GM12878 (cell line): ENCODE measurements at regions not wholly inside any gene's neighbourhood (a gene's known extent, or its start where the extent isn't known, plus 50 kb on each side); places are given as distances from the start of the nearest gene placed in this dataset.

ENCODE experiments used
- ATAC-seq: fragments of 200-7000 bp; cut with Tn5 transposase; 3 replicates; pipeline ENCODE4 v1.9.1; 2020; ENCODE audit warnings: mild to moderate bottlenecking, moderate library complexity
- BruUV-seq: library from RNA; stranded (reverse); fragments of 400-500 nt; replicated peaks from 2 replicates; lab custom pipeline; 2021; lab: Mats Ljungman, UMichigan
- CTCF ChIA-PET: fragments of 300-600 bp; sonication (Branson Sonifier 250); formaldehyde crosslinking; extraction: SDS; loops from one replicate; lab custom pipeline; 2021; ENCODE audit warnings: inconsistent platforms; lab: Yijun Ruan, JAX
- POLR2A ChIA-PET: fragments of 350-600 bp; formaldehyde crosslinking; extraction: SDS; loops from one replicate; lab custom pipeline; 2021; ENCODE audit warnings: inconsistent platforms; lab: Charles Lee
- RAD21 ChIA-PET: fragments of 300-600 bp; sonication (Branson Sonifier 250); formaldehyde crosslinking; loops from one replicate; lab custom pipeline; 2023; ENCODE audit warnings: antibody characterized with exemption; ENCODE audit not compliant: unreplicated experiment; lab: Charles Lee
- SMC1A ChIA-PET: fragments of 300-600 bp; sonication (Branson Sonifier 250); formaldehyde crosslinking; loops from one replicate; lab custom pipeline; 2023; ENCODE audit not compliant: unreplicated experiment, uncharacterized antibody; lab: Charles Lee
- DNase-seq: peaks from one replicate; pipeline ENCODE4 v3.0.0-alpha.2; 2011; ENCODE audit warnings: low read depth, low spot score
- FAIRE-seq: peaks from 3 replicates; lab custom pipeline; 2011; peaks lifted over from hg19 to GRCh38; lab: Jason Lieb, UNC
- H2AFZ ChIP-seq: 2 replicates; pipeline ENCODE4 v1.6.0; 2011; ENCODE audit warnings: low read depth, low read length, control low read depth; ENCODE audit not compliant: control insufficient read depth
- H3K27ac ChIP-seq: 2 replicates; pipeline ENCODE4 v1.5.1; 2011; ENCODE audit warnings: control low read depth; ENCODE audit not compliant: control insufficient read depth, insufficient read depth
- H3K27me3 ChIP-seq, 2 experiments: replicated peaks in 1 of 2; 2 replicates each; pipeline versions ENCODE4 v1.6.0 to v1.6.1; 2011; ENCODE audit warnings: low read length in 1 of 2; ENCODE audit not compliant: control insufficient read depth in 2 of 2, insufficient read depth in 2 of 2
- H3K36me3 ChIP-seq, 2 experiments: 2 replicates each; pipeline ENCODE4 v1.5.1; 2011; ENCODE audit warnings: low read length in 1 of 2; ENCODE audit not compliant: control insufficient read depth in 2 of 2, insufficient read depth in 2 of 2
- H3K4me1 ChIP-seq: 2 replicates; pipeline ENCODE4 v1.6.1; 2011; ENCODE audit warnings: mild to moderate bottlenecking, low read length, moderate library complexity, mixed read lengths; ENCODE audit not compliant: control insufficient read depth, insufficient read depth
- H3K4me2 ChIP-seq: 2 replicates; pipeline ENCODE4 v1.6.0; 2011; ENCODE audit warnings: control low read depth; ENCODE audit not compliant: control insufficient read depth, insufficient read depth
- H3K4me3 ChIP-seq: fragments of 200-600 bp; sonication (generic); 2 replicates; pipeline ENCODE4 v1.5.1; 2016
- H3K79me2 ChIP-seq: 2 replicates; pipeline ENCODE4 v1.6.0; 2011; ENCODE audit warnings: low read length; ENCODE audit not compliant: control insufficient read depth, insufficient read depth
- H3K9ac ChIP-seq: 2 replicates; pipeline ENCODE4 v1.8.0; 2011; ENCODE audit warnings: low read length, control low read depth, mixed read lengths; ENCODE audit not compliant: control insufficient read depth, insufficient read depth
- H3K9me3 ChIP-seq: replicated peaks from 3 replicates; pipeline ENCODE4 v1.5.1; 2011; ENCODE audit warnings: mild to moderate bottlenecking, low read length; ENCODE audit not compliant: control insufficient read depth, insufficient read depth
- H4K20me1 ChIP-seq: 2 replicates; pipeline ENCODE4 v1.6.0; 2011; ENCODE audit not compliant: control insufficient read depth, insufficient read depth
- CBX5 ChIP-seq: sonication (generic); IDR thresholded peaks from 2 replicates; pipeline ENCODE4 v1.6.1; 2016; ENCODE audit warnings: low read depth, moderate library complexity, mild to moderate bottlenecking, inconsistent platforms
- CHD2 ChIP-seq: IDR thresholded peaks from 2 replicates; pipeline ENCODE4 v1.6.1; 2011; ENCODE audit warnings: low read depth, low read length, improper control_type of control experiment, borderline replicate concordance
- HDAC6 ChIP-seq: fragments of 200-600 bp; sonication (generic); IDR thresholded peaks from one replicate; pipeline ENCODE4 v1.8.0; 2017; ENCODE audit warnings: antibody characterized with exemption; ENCODE audit not compliant: unreplicated experiment
- KAT2A ChIP-seq: conservative IDR thresholded peaks from 2 replicates; pipeline ENCODE4 v1.6.1; 2011; ENCODE audit warnings: low read depth, low read length; ENCODE audit not compliant: control insufficient read depth
- MTA3 ChIP-seq: IDR thresholded peaks from 2 replicates; pipeline ENCODE4 v1.6.1; 2012; ENCODE audit warnings: low read length, inconsistent platforms, borderline replicate concordance
- NRF1 ChIP-seq: conservative IDR thresholded peaks from 2 replicates; pipeline ENCODE4 v1.6.1; 2011; ENCODE audit warnings: mild to moderate bottlenecking, low read depth, low read length, improper control_type of control experiment
- RBBP5 ChIP-seq: fragments of 200-600 bp; sonication (generic); conservative IDR thresholded peaks from 2 replicates; pipeline ENCODE4 v1.6.1; 2016
- SREBF2 ChIP-seq: IDR thresholded peaks from 2 replicates; pipeline ENCODE4 v1.6.1; 2012; ENCODE audit warnings: mild to moderate bottlenecking, low read length
- TAF1 ChIP-seq: IDR thresholded peaks from 2 replicates; pipeline ENCODE4 v1.6.1; 2011; ENCODE audit warnings: mild to moderate bottlenecking, low read depth, low read length, borderline replicate concordance
- YBX1 ChIP-seq: fragments of 450-650 bp; IDR thresholded peaks from 2 replicates; pipeline ENCODE4 v1.6.1; 2016; ENCODE audit warnings: antibody characterized with exemption
- WGBS: methylation state at CpG from one replicate; pipeline ENCODE4 v1.1.6; 2016; ENCODE audit warnings: low lambda C conversion rate; ENCODE audit not compliant: insufficient replicate concordance, insufficient coverage; ENCODE audit errors: missing lambda C conversion rate; 5-methylcytosine and 5-hydroxymethylcytosine counted together
- in situ Hi-C: fragments of 300-500 bp; cut with MboI; formaldehyde crosslinking; loops from 9 replicates; pipeline ENCODE4 v1.14.3; 2018; ENCODE audit warnings: mixed read lengths
- intact Hi-C: fragments of 100-400 bp; cut with micrococcal nuclease; formaldehyde crosslinking; loops from one replicate; pipeline ENCODE4 v1.14.2; 2022; ENCODE audit not compliant: unreplicated experiment
- TF ChIP-seq, protein P1 (sequence below): IDR thresholded peaks from 2 replicates; pipeline ENCODE4 v1.6.1; 2012; ENCODE audit warnings: low read depth, low read length, improper control_type of control experiment
- TF ChIP-seq, protein P2 (sequence below): fragments of 450-650 bp; IDR thresholded peaks from 2 replicates; pipeline ENCODE4 v1.6.1; 2016; ENCODE audit warnings: mild to moderate bottlenecking, moderate library complexity, borderline replicate concordance

- FAIRE-seq (no peak), DNase-seq (no peak), ATAC-seq (peak; percentile 77)
- ChIA-PET POLR2A (no interaction called here), SMC1A (interaction anchor here (1.0 to 1.4 kb wide), 3 partner anchors 18 to 48 kb away, joined by 3 to 6 read pairs (median 3); no protein-coding TSS in a partner anchor), CTCF (interaction anchor here (1.0 kb wide), 1 partner anchor 20 kb away, joined by 3 read pairs; no protein-coding TSS in a partner anchor), RAD21 (interaction anchor here (0.7 to 1.4 kb wide), 2 partner anchors 11 to 56 kb away, joined by 3 to 5 read pairs; no protein-coding TSS in a partner anchor)
- BruUV-seq: no TSS peak
- Histone ChIP-seq H3K27ac (no peak overlapping the region), H2AFZ (no peak overlapping the region), H3K9ac (no peak overlapping the region), H3K4me2 (no peak overlapping the region), H3K27me3 (no peaks in the 10 kb centered on the region), H3K36me3 (no peaks in the 10 kb centered on the region), H3K9me3 (no peaks in the 10 kb centered on the region), H3K4me3 (no peak overlapping the region), H3K4me1 (no peaks in the 10 kb centered on the region), H3K79me2 (no peaks in the 10 kb centered on the region), H4K20me1 (no peaks in the 10 kb centered on the region)
- in situ Hi-C loops (no loop called here), intact Hi-C loops (no loop called here)
- 31% methylated on average over 3 of the region's 3 CpGs for WGBS
- TF ChIP-seq YBX1 (no peak), RBBP5 (no peak), KAT2A (no peak), TAF1 (no peak), CHD2 (no peak), MTA3 (no peak)
- TF ChIP-seq, protein P1, sequence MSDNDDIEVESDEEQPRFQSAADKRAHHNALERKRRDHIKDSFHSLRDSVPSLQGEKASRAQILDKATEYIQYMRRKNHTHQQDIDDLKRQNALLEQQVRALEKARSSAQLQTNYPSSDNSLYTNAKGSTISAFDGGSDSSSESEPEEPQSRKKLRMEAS: no peak
Measured at GRCh38 chr3:168558728-168559411, 463.1 kb upstream of the GOLIM4 start.

- FAIRE-seq: no peak
- no peaks in the 10 kb centered on the region for H4K20me1 ChIP-seq
- H3K9ac ChIP-seq: no peak overlapping the region
- CTCF ChIA-PET: no interaction called here
- H2AFZ ChIP-seq: no peak overlapping the region
- no peaks in the 10 kb centered on the region for H3K9me3 ChIP-seq
- no peaks in the 10 kb centered on the region for H3K27me3 ChIP-seq
- H3K36me3 ChIP-seq: no peaks in the 10 kb centered on the region
- no peak for ATAC-seq
- no peak for DNase-seq
- no peaks in the 10 kb centered on the region for H3K4me1 ChIP-seq
- BruUV-seq: no TSS peak
- intact Hi-C loops (no loop called here), in situ Hi-C loops (no loop called here)
- no peaks in the 10 kb centered on the region for H3K79me2 ChIP-seq
- H3K4me3 ChIP-seq: no peak overlapping the region
- TF ChIP-seq, protein P2, sequence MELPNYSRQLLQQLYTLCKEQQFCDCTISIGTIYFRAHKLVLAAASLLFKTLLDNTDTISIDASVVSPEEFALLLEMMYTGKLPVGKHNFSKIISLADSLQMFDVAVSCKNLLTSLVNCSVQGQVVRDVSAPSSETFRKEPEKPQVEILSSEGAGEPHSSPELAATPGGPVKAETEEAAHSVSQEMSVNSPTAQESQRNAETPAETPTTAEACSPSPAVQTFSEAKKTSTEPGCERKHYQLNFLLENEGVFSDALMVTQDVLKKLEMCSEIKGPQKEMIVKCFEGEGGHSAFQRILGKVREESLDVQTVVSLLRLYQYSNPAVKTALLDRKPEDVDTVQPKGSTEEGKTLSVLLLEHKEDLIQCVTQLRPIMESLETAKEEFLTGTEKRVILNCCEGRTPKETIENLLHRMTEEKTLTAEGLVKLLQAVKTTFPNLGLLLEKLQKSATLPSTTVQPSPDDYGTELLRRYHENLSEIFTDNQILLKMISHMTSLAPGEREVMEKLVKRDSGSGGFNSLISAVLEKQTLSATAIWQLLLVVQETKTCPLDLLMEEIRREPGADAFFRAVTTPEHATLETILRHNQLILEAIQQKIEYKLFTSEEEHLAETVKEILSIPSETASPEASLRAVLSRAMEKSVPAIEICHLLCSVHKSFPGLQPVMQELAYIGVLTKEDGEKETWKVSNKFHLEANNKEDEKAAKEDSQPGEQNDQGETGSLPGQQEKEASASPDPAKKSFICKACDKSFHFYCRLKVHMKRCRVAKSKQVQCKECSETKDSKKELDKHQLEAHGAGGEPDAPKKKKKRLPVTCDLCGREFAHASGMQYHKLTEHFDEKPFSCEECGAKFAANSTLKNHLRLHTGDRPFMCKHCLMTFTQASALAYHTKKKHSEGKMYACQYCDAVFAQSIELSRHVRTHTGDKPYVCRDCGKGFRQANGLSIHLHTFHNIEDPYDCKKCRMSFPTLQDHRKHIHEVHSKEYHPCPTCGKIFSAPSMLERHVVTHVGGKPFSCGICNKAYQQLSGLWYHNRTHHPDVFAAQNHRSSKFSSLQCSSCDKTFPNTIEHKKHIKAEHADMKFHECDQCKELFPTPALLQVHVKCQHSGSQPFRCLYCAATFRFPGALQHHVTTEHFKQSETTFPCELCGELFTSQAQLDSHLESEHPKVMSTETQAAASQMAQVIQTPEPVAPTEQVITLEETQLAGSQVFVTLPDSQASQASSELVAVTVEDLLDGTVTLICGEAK: no peak
- TF ChIP-seq HDAC6: no peak
- TF ChIP-seq SREBF2: no peak
- TF ChIP-seq NRF1: no peak
- no peak for TF ChIP-seq CBX5
- H3K27ac ChIP-seq: no peak overlapping the region
- H3K4me2 ChIP-seq: no peak overlapping the region
- RAD21 ChIA-PET: no interaction called here
- SMC1A ChIA-PET: no interaction called here
- POLR2A ChIA-PET: no interaction called here
Measured at GRCh38 chr3:168552251-168552650, 456.5 kb upstream of the GOLIM4 start.
